ENCODE measurements at regions not wholly inside any gene's neighbourhood (a gene's known extent, or its start where the extent isn't known, plus 50 kb on each side); places are given as distances from the start of the nearest gene placed in this dataset.

DNA sequence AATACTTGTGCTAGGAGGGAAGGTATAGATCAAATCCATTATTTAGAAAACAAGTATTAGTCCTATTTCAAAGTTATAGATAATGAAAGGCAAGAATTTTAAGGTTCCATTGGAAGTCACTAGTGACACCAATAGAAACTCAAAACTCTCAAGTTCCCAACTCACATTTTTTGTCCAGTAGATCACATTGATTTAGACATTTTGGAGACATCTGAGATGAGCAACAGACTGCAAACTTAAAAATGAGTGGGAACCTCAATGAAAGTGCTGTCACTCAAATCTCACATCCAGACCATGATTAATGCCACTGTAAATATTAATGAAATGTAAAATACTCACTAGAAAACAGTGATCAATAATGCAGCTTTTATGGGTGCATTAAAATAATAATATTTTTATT is 405.0 kb downstream of the ENC1 start:
- Histone ChIP-seq H3K4me1 (ENCODE audit: control insufficient read depth, extremely low read depth, insufficient read depth, low read length) (no peaks in the 10 kb centered on the region), H3K36me3 (ENCODE audit: control insufficient read depth in 2 of 2, extremely low read depth in 1 of 2, insufficient read depth in 2 of 2, low read length in 2 of 2) (no peaks in the 10 kb centered on the region), H3K9me1 (replicated peaks; ENCODE audit: control insufficient read depth, extremely low read depth, insufficient read depth, low read length) (no peaks in the 10 kb centered on the region), H2AFZ (ENCODE audit: low read depth, low read length) (no peak overlapping the region), H3K27ac (ENCODE audit: insufficient read depth, low read depth, low read length) (no peak overlapping the region), H4K20me1 (replicated peaks; ENCODE audit: control insufficient read depth, extremely low read depth, insufficient read depth, low read length) (no peaks in the 10 kb centered on the region), H3K79me2 (ENCODE audit: control insufficient read depth, insufficient read depth, low read length) (no peaks in the 10 kb centered on the region), H3K27me3 (ENCODE audit: control insufficient read depth in 2 of 2, insufficient read depth in 2 of 2, low read length in 2 of 2) (peaks cover 2 to 4% of the 10 kb centered on the region in 2 experiments), H3K4me3 (replicated peaks in 1 of 3; ENCODE audit: insufficient read depth in 1 of 3, low read depth in 1 of 3, low read length in 3 of 3) (no peak overlapping the region), H3K4me2 (ENCODE audit: insufficient read depth, low read length) (no peak overlapping the region), H3K9ac (replicated peaks; ENCODE audit: extremely low read depth, insufficient read depth, low read length) (no peak overlapping the region), H3K9me3 (replicated peaks; ENCODE audit: control insufficient read depth, insufficient read depth, low read length) (no peaks in the 10 kb centered on the region)
- intact Hi-C loops (cut with micrococcal nuclease): no loop called here
- dilution Hi-C loops (cut with MboI; ENCODE audit: extremely low pct_ligation_motif_present, low sequenced_read_pairs): no loop called here
- FAIRE-seq (no peak), DNase-seq (ENCODE audit: low read depth, low spot score) (no peak)
- no TSS peak for BruUV-seq (replicated peaks)
- TF ChIP-seq JUN (IDR thresholded peaks at IDR 0.05; ENCODE audit: borderline replicate concordance, insufficient read depth, insufficient read length, low read depth): no peak
- no peak for TF ChIP-seq FOS (IDR thresholded peaks at IDR 0.05; ENCODE audit: borderline replicate concordance, insufficient read depth, low read length)
- TF ChIP-seq EZH2 (IDR thresholded peaks at IDR 0.05; ENCODE audit: borderline replicate concordance, low read depth, low read length, severe bottlenecking): no peak
- TF ChIP-seq, protein P1, sequence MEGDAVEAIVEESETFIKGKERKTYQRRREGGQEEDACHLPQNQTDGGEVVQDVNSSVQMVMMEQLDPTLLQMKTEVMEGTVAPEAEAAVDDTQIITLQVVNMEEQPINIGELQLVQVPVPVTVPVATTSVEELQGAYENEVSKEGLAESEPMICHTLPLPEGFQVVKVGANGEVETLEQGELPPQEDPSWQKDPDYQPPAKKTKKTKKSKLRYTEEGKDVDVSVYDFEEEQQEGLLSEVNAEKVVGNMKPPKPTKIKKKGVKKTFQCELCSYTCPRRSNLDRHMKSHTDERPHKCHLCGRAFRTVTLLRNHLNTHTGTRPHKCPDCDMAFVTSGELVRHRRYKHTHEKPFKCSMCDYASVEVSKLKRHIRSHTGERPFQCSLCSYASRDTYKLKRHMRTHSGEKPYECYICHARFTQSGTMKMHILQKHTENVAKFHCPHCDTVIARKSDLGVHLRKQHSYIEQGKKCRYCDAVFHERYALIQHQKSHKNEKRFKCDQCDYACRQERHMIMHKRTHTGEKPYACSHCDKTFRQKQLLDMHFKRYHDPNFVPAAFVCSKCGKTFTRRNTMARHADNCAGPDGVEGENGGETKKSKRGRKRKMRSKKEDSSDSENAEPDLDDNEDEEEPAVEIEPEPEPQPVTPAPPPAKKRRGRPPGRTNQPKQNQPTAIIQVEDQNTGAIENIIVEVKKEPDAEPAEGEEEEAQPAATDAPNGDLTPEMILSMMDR (IDR thresholded peaks at IDR 0.05; ENCODE audit: extremely low read depth in 1 of 2, insufficient read depth in 1 of 2, low read depth in 1 of 2, low read length in 2 of 2): no peak
- no peak for TF ChIP-seq POLR2A (IDR thresholded peaks at IDR 0.05; ENCODE audit: low read depth, low read length)
- CTCF ChIA-PET: no interaction called here
- POLR2A ChIA-PET: no interaction called here

- Histone ChIP-seq H3K4me1 (ENCODE audit: control insufficient read depth, extremely low read depth, insufficient read depth, low read length) (no peaks in the 10 kb centered on the region), H3K9ac (replicated peaks; ENCODE audit: extremely low read depth, insufficient read depth, low read length) (no peak overlapping the region)
- TF ChIP-seq POLR2AphosphoS5 (IDR thresholded peaks at IDR 0.05; ENCODE audit: insufficient read depth, low read depth, low read length): no peak
- TF ChIP-seq FOS (IDR thresholded peaks at IDR 0.05; ENCODE audit: borderline replicate concordance, insufficient read depth, low read length): peak; percentile 49
- no peak for TF ChIP-seq JUN (IDR thresholded peaks at IDR 0.05; ENCODE audit: borderline replicate concordance, insufficient read depth, insufficient read length, low read depth)
- no peak for TF ChIP-seq GATA2 (IDR thresholded peaks at IDR 0.05; ENCODE audit: insufficient read depth, insufficient read length, low read depth, low read length)
- TF ChIP-seq, protein P1 (IDR thresholded peaks at IDR 0.05; ENCODE audit: extremely low read depth in 1 of 2, insufficient read depth in 1 of 2, low read depth in 1 of 2, low read length in 2 of 2): no peak
- no peak for TF ChIP-seq POLR2A (IDR thresholded peaks at IDR 0.05; ENCODE audit: low read depth, low read length)
- TF ChIP-seq MYC (IDR thresholded peaks at IDR 0.05; ENCODE audit: low read depth, low read length): no peak
- TF ChIP-seq, protein P2, sequence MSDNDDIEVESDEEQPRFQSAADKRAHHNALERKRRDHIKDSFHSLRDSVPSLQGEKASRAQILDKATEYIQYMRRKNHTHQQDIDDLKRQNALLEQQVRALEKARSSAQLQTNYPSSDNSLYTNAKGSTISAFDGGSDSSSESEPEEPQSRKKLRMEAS (IDR thresholded peaks at IDR 0.05; ENCODE audit: insufficient read depth, insufficient read length): no peak
- TF ChIP-seq EZH2 (IDR thresholded peaks at IDR 0.05; ENCODE audit: borderline replicate concordance, low read depth, low read length, severe bottlenecking): no peak
Observed at GRCh38 chr5:74233571-74233970, 407.0 kb downstream of the ENC1 start.

More at GRCh38 chr5:74233571-74233970, 407.0 kb downstream of the ENC1 start:
- H3K27me3 ChIP-seq (ENCODE audit: control insufficient read depth in 2 of 2, insufficient read depth in 2 of 2, low read length in 2 of 2): peaks cover 2 to 6% of the 10 kb centered on the region in 2 experiments
- no peaks in the 10 kb centered on the region for H3K79me2 ChIP-seq (ENCODE audit: control insufficient read depth, insufficient read depth, low read length)
- CTCF ChIA-PET: no interaction called here
- intact Hi-C loops (cut with micrococcal nuclease) (no loop called here), dilution Hi-C loops (cut with MboI; ENCODE audit: extremely low pct_ligation_motif_present, low sequenced_read_pairs) (no loop called here)
- H3K36me3 ChIP-seq (ENCODE audit: control insufficient read depth in 2 of 2, extremely low read depth in 1 of 2, insufficient read depth in 2 of 2, low read length in 2 of 2): no peaks in the 10 kb centered on the region
- peak; percentile 47 for FAIRE-seq
- peak; percentile 17 for DNase-seq (ENCODE audit: low read depth, low spot score)
- no peaks in the 10 kb centered on the region for H3K9me1 ChIP-seq (replicated peaks; ENCODE audit: control insufficient read depth, extremely low read depth, insufficient read depth, low read length)
- no peak overlapping the region for H3K27ac ChIP-seq (ENCODE audit: insufficient read depth, low read depth, low read length)
- H4K20me1 ChIP-seq (replicated peaks; ENCODE audit: control insufficient read depth, extremely low read depth, insufficient read depth, low read length): no peaks in the 10 kb centered on the region
- POLR2A ChIA-PET: no interaction called here
- no peak overlapping the region for H3K4me2 ChIP-seq (ENCODE audit: insufficient read depth, low read length)
- H3K4me3 ChIP-seq (replicated peaks in 1 of 3; ENCODE audit: insufficient read depth in 1 of 3, low read depth in 1 of 3, low read length in 3 of 3): no peak overlapping the region
- no peak overlapping the region for H2AFZ ChIP-seq (ENCODE audit: low read depth, low read length)
- no TSS peak for BruUV-seq (replicated peaks)
- no peaks in the 10 kb centered on the region for H3K9me3 ChIP-seq (replicated peaks; ENCODE audit: control insufficient read depth, insufficient read depth, low read length)

Measured in endothelial cell of umbilical vein (primary cell).